Natural killer cell (primary cell): ENCODE measurements at regions not wholly inside any gene's neighbourhood (a gene's known extent, or its start where the extent isn't known, plus 50 kb on each side); places are given as distances from the start of the nearest gene placed in this dataset.

Experiments
- ATAC-seq, 3 donors: fragments of 150-1000 bp in 2 of 3; fragments of 200-7000 bp in 1 of 3; cut with Tn5 transposase; 1 replicate in 1 of 3; 2 replicates in 2 of 3; pipeline ENCODE4 v1.10.0; 2021; ENCODE audit warnings: mild to moderate bottlenecking in 2 of 3, moderate library complexity in 2 of 3
- DNase-seq, 2 donors: peaks; one replicate each; pipeline versions ENCODE4 v3.0.0 to v3.0.0-alpha.2; 2013 to 2021; ENCODE audit warnings: mixed read lengths in 1 of 2
- H3K27ac ChIP-seq: one replicate; pipeline ENCODE4 v1.5.1; 2013; ENCODE audit warnings: mild to moderate bottlenecking, low read length
- H3K27me3 ChIP-seq: one replicate; pipeline ENCODE4 v1.6.1; 2013; ENCODE audit warnings: low read length; ENCODE audit not compliant: control insufficient read depth, insufficient read depth
- H3K36me3 ChIP-seq: one replicate; pipeline ENCODE4 v1.6.1; 2013; ENCODE audit warnings: low read length; ENCODE audit not compliant: control insufficient read depth, insufficient read depth
- H3K4me1 ChIP-seq: one replicate; pipeline ENCODE4 v1.6.1; 2013; ENCODE audit warnings: low read length; ENCODE audit not compliant: control insufficient read depth, insufficient read depth
- H3K4me3 ChIP-seq: one replicate; pipeline ENCODE4 v1.5.1; 2013; ENCODE audit warnings: low read length
- H3K9me3 ChIP-seq: one replicate; pipeline ENCODE4 v1.6.1; 2013; ENCODE audit warnings: low read length; ENCODE audit not compliant: control insufficient read depth, insufficient read depth
- H3K27ac Mint-ChIP-seq, 2 donors: one replicate each; pipeline ENCODE4 v1.8.0; 2022; ENCODE audit warnings: mild to moderate bottlenecking in 2 of 2, mixed read lengths in 2 of 2, moderate library complexity in 1 of 2
- H3K27me3 Mint-ChIP-seq, 2 donors: one replicate each; pipeline ENCODE4 v1.8.0; 2022; ENCODE audit warnings: low read depth in 2 of 2, mixed read lengths in 2 of 2
- H3K36me3 Mint-ChIP-seq: one replicate; pipeline ENCODE4 v1.8.0; 2022; ENCODE audit warnings: mixed read lengths
- H3K4me1 Mint-ChIP-seq, 2 donors: one replicate each; pipeline ENCODE4 v1.8.0; 2022; ENCODE audit warnings: mixed read lengths in 2 of 2
- H3K4me3 Mint-ChIP-seq: one replicate; pipeline ENCODE4 v1.8.0; 2022; ENCODE audit warnings: mild to moderate bottlenecking, moderate library complexity, mixed read lengths
- H3K9me3 Mint-ChIP-seq, 2 donors: one replicate each; pipeline ENCODE4 v1.8.0; 2022; ENCODE audit warnings: mixed read lengths in 2 of 2
- CTCF ChIP-seq: fragments of 200-600 bp; IDR thresholded peaks from one replicate; pipeline ENCODE4 v1.8.0; 2022; ENCODE audit warnings: antibody characterized with exemption
- WGBS: methylation state at CpG from one replicate; pipeline ENCODE4 v1.1.7; 2013; ENCODE audit warnings: missing lambda C conversion rate; ENCODE audit not compliant: insufficient coverage; 5-methylcytosine and 5-hydroxymethylcytosine counted together
- intact Hi-C: fragments of 100-400 bp; cut with micrococcal nuclease; formaldehyde crosslinking; loops from one replicate; pipeline ENCODE4 v1.14.2; 2022

DNA sequence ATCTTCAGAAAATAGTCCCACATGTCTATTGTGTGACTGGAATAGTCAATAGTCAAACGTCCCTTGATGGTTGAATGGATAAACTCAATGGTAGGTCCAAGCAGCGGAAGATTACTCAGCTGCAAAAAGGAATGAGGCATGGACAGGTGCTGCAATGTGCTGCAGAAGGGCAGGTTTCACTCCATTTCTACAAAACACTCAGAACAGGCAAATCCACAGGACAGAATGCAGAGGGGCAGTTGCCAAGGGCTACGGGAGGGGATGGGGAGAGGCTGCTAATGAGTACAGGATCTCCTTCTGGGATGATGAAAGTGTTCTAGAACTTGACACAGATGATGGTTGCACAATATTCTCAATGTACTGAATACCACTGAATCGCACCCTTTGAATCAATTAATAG is 151.0 kb downstream of the RBFOX3 start:
- no peak overlapping the region for H3K27ac Mint-ChIP-seq
- whole genome bisulfite sequencing: 57% methylated on average over 3 of the region's 4 CpGs
- Histone ChIP-seq H3K9me3 (no peaks in the 10 kb centered on the region), H3K27me3 (no peaks in the 10 kb centered on the region), H3K36me3 (no peaks in the 10 kb centered on the region), H3K27ac (no peak overlapping the region), H3K4me1 (no peaks in the 10 kb centered on the region), H3K4me3 (no peak overlapping the region)
- no peaks in the 10 kb centered on the region for H3K36me3 Mint-ChIP-seq
- no peaks in the 10 kb centered on the region for H3K9me3 Mint-ChIP-seq
- intact Hi-C loops: no loop called here
- no peak overlapping the region for H3K4me3 Mint-ChIP-seq
- TF ChIP-seq CTCF: no peak
- no peak for DNase-seq
- H3K4me1 Mint-ChIP-seq: peaks cover 0 to 26% of the 10 kb centered on the region in 2 donors
- ATAC-seq: no peak
- no peaks in the 10 kb centered on the region for H3K27me3 Mint-ChIP-seq

- Histone ChIP-seq H3K9me3 (no peaks in the 10 kb centered on the region), H3K36me3 (no peaks in the 10 kb centered on the region), H3K27ac (no peak overlapping the region), H3K4me1 (no peaks in the 10 kb centered on the region), H3K27me3 (no peaks in the 10 kb centered on the region), H3K4me3 (no peak overlapping the region)
- intact Hi-C loops: no loop called here
- Mint-ChIP-seq H3K27ac (no peak overlapping the region), H3K36me3 (no peaks in the 10 kb centered on the region), H3K4me3 (no peak overlapping the region), H3K27me3 (no peaks in the 10 kb centered on the region), H3K9me3 (no peaks in the 10 kb centered on the region), H3K4me1 (peaks cover 0 to 26% of the 10 kb centered on the region in 2 donors)
- no peak for TF ChIP-seq CTCF
- DNase-seq: no peak
- no peak for ATAC-seq
- WGBS: 76% methylated on average over 12 of the region's 12 CpGs
Measured at GRCh38 chr17:79459003-79459655, 151.7 kb downstream of the RBFOX3 start.

DNA sequence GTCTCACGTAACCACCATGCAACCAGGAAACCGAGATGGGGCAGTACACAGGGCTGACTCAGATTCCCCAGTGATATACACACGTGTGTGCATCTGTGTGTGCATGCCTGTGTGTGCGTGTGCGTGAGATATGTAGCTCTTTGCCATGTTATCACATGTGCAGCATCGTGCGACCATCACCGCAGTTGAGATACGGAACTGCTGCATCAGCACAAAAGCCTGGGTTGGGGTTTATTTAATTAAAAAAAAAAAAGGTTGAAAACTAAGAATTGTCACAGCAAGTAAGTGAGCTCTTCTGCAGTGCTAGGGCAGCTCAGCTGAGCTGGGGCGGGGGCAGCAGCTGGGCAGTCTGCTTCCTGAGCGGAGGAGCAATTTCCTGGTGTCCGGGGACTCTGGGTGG is 152.5 kb downstream of the RBFOX3 start:
- Histone ChIP-seq H3K27me3 (no peaks in the 10 kb centered on the region), H3K4me3 (no peak overlapping the region), H3K9me3 (no peaks in the 10 kb centered on the region), H3K27ac (no peak overlapping the region), H3K36me3 (no peaks in the 10 kb centered on the region), H3K4me1 (no peaks in the 10 kb centered on the region)
- Mint-ChIP-seq H3K9me3 (no peaks in the 10 kb centered on the region), H3K27ac (no peak overlapping the region), H3K4me3 (no peak overlapping the region), H3K27me3 (no peaks in the 10 kb centered on the region), H3K4me1 (peaks cover 0 to 26% of the 10 kb centered on the region in 2 donors), H3K36me3 (no peaks in the 10 kb centered on the region)
- DNase-seq (no peak), ATAC-seq (no peak)
- no peak for TF ChIP-seq CTCF
- intact Hi-C loops: no loop called here
- 73% methylated on average over 12 of the region's 12 CpGs for WGBS

GRCh38 chr17:79457889-79458288 is 153.0 kb downstream of the RBFOX3 start:
- no peak overlapping the region for H3K27ac ChIP-seq
- intact Hi-C loops: no loop called here
- no peak overlapping the region for H3K4me3 ChIP-seq
- Mint-ChIP-seq H3K36me3 (no peaks in the 10 kb centered on the region), H3K4me3 (no peak overlapping the region), H3K4me1 (peaks cover 0 to 26% of the 10 kb centered on the region in 2 donors), H3K9me3 (no peaks in the 10 kb centered on the region), H3K27ac (no peak overlapping the region), H3K27me3 (no peaks in the 10 kb centered on the region)
- no peaks in the 10 kb centered on the region for H3K4me1 ChIP-seq
- H3K9me3 ChIP-seq: no peaks in the 10 kb centered on the region
- no peak for TF ChIP-seq CTCF
- ATAC-seq: no peak
- no peaks in the 10 kb centered on the region for H3K27me3 ChIP-seq
- no peaks in the 10 kb centered on the region for H3K36me3 ChIP-seq
- no peak for DNase-seq
- WGBS: 82% methylated on average over 12 of the region's 12 CpGs
